MCF 10A (cell line): ENCODE measurements at regions not wholly inside any gene's neighbourhood (a gene's known extent, or its start where the extent isn't known, plus 50 kb on each side); places are given as distances from the start of the nearest gene placed in this dataset.

Experiments used
- BruUV-seq: library from RNA; stranded (reverse); fragments of 400-500 nt; replicated peaks from 2 replicates; lab custom pipeline; 2021; lab: Mats Ljungman, UMichigan
- CTCF ChIA-PET: fragments of 300-600 bp; sonication (Branson Sonifier 250); formaldehyde crosslinking; extraction: SDS; loops from one replicate; lab custom pipeline; 2021; ENCODE audit warnings: antibody characterized with exemption, inconsistent platforms; lab: Yijun Ruan, JAX
- POLR2A ChIA-PET: fragments of 300-600, 350-650 bp; sonication (Branson Sonifier 250); formaldehyde crosslinking; extraction: SDS; loops from one replicate; lab custom pipeline; 2020; ENCODE audit warnings: antibody characterized with exemption, inconsistent platforms; lab: Yijun Ruan, JAX
- DNase-seq: peaks from one replicate; pipeline ENCODE4 v3.0.0-alpha.2; 2018; ENCODE audit not compliant: unreplicated experiment
- H3K27ac Mint-ChIP-seq: one replicate; pipeline ENCODE4 v1.8.0; 2022; ENCODE audit warnings: mild to moderate bottlenecking, low read depth, mixed read lengths; ENCODE audit not compliant: unreplicated experiment
- H3K27me3 Mint-ChIP-seq: one replicate; pipeline ENCODE4 v1.8.0; 2022; ENCODE audit warnings: mixed read lengths; ENCODE audit not compliant: insufficient read depth, unreplicated experiment
- H3K36me3 Mint-ChIP-seq: one replicate; pipeline ENCODE4 v1.8.0; 2022; ENCODE audit warnings: mild to moderate bottlenecking, moderate library complexity, mixed read lengths; ENCODE audit not compliant: insufficient read depth, unreplicated experiment
- H3K4me1 Mint-ChIP-seq: one replicate; pipeline ENCODE4 v1.8.0; 2022; ENCODE audit warnings: mixed read lengths; ENCODE audit not compliant: insufficient read depth, unreplicated experiment
- H3K4me3 Mint-ChIP-seq: one replicate; pipeline ENCODE4 v1.8.0; 2022; ENCODE audit warnings: mild to moderate bottlenecking, moderate library complexity, mixed read lengths; ENCODE audit not compliant: unreplicated experiment
- H3K9me3 Mint-ChIP-seq: one replicate; pipeline ENCODE4 v1.8.0; 2022; ENCODE audit warnings: mixed read lengths; ENCODE audit not compliant: unreplicated experiment
- intact Hi-C: fragments of 100-400 bp; cut with micrococcal nuclease; formaldehyde crosslinking; loops from 2 replicates; pipeline ENCODE4 v1.14.1; 2022
- TF ChIP-seq, protein P1 (sequence below): fragments of 200-600 bp; IDR thresholded peaks from one replicate; pipeline ENCODE4 v1.8.0; 2022; ENCODE audit warnings: antibody characterized with exemption, mild to moderate bottlenecking; ENCODE audit not compliant: unreplicated experiment

DNA sequence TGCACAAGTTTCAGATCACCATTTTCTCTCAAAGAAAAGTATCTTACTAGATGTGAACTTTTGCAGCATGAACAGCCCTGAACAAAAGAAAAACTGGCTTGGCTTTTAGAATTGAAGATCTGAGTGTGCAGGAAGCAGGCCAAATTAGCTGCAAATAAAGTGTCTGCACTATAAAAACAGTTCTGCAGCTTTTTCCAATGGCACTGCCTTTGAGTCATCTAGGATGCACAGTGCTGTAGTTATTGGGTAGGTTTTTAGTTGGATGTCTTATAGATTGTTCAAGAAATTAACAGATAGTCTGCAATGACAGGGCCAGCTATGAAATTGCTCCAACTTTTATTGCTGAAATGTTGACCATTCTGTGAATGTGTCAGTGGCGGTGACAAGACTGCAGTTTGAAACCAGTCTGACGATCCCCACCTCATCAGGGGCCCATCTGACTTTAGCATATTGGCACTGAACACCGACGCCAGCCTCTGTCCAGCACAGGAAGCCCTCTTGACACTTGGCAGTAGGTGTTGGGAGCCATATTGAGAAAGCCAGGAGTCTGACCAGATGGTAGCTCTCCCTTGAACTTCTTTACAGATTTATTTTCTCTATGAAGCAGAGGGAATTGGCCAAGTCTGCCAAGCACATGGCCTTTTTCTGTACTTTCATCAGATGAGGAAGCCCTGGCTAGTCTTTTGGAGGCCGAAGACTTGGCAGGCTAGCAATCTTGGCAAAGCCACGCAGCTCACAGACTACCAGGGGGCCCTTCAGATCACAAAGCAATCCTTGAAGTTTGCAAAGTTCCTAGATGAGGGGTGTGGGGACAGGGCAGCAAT is 490.6 kb downstream of the NEBL start:
- Mint-ChIP-seq H3K36me3 (no peaks in the 10 kb centered on the region), H3K27me3 (no peaks in the 10 kb centered on the region), H3K4me3 (no peak overlapping the region), H3K9me3 (no peaks in the 10 kb centered on the region), H3K27ac (no peak overlapping the region), H3K4me1 (no peaks in the 10 kb centered on the region)
- ChIA-PET POLR2A (no interaction called here), CTCF (no interaction called here)
- no peak for DNase-seq
- TF ChIP-seq, protein P1, sequence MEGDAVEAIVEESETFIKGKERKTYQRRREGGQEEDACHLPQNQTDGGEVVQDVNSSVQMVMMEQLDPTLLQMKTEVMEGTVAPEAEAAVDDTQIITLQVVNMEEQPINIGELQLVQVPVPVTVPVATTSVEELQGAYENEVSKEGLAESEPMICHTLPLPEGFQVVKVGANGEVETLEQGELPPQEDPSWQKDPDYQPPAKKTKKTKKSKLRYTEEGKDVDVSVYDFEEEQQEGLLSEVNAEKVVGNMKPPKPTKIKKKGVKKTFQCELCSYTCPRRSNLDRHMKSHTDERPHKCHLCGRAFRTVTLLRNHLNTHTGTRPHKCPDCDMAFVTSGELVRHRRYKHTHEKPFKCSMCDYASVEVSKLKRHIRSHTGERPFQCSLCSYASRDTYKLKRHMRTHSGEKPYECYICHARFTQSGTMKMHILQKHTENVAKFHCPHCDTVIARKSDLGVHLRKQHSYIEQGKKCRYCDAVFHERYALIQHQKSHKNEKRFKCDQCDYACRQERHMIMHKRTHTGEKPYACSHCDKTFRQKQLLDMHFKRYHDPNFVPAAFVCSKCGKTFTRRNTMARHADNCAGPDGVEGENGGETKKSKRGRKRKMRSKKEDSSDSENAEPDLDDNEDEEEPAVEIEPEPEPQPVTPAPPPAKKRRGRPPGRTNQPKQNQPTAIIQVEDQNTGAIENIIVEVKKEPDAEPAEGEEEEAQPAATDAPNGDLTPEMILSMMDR, result no peak
- intact Hi-C loops, result no loop called here
- no TSS peak for BruUV-seq

DNA sequence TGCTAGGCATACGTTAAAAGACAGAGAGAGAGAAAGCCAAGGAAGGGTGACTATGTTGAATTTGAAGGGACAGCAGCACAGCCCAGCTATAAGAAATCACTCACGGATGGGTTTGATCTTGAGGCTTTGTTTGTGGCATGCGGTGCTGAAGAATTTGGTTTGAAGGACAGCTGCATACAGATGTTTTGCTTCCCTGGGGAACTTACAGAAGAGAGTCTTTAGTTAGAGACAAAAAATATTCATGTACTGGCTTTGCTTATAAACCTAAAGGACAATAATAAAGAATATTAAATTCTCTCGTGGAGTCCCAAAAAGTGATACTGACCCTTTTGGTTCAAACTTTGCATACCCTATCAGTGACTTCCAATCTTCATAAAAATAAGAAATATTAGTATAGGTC is 491.4 kb downstream of the NEBL start:
- Mint-ChIP-seq H3K4me1 (no peaks in the 10 kb centered on the region), H3K4me3 (no peak overlapping the region), H3K27me3 (no peaks in the 10 kb centered on the region), H3K9me3 (no peaks in the 10 kb centered on the region), H3K27ac (no peak overlapping the region), H3K36me3 (no peaks in the 10 kb centered on the region)
- CTCF ChIA-PET, result no interaction called here
- DNase-seq, result no peak
- TF ChIP-seq, protein P1, result no peak
- POLR2A ChIA-PET, result no interaction called here
- intact Hi-C loops, result no loop called here
- BruUV-seq, result no TSS peak

DNA sequence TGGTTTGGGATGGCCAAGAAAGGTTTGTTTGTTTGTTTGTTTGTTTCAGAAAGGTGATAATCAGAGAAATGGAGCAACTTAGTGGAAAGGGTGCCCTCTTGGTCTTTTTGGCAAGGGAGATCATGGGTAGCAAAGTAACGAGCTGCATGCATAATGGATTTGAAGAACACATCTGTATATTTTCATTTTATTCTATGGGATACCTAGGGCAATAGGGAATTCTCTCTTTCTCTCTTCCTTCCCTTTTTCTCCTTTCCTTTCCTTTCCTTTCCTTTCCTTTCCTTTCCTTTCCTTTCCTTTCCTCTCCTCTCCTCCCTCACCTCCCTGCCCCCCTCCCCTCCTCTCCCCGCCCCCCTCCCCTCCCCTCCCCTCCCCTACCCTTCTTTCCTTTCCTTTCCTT is 492.1 kb downstream of the NEBL start:
- Mint-ChIP-seq H3K36me3 (no peaks in the 10 kb centered on the region), H3K27me3 (no peaks in the 10 kb centered on the region), H3K4me1 (no peaks in the 10 kb centered on the region), H3K4me3 (no peak overlapping the region), H3K27ac (no peak overlapping the region), H3K9me3 (no peaks in the 10 kb centered on the region)
- ChIA-PET CTCF (interaction anchor here (0.6 to 1.0 kb wide), 2 partner anchors 8 to 11 kb away, joined by 3 read pairs; no protein-coding TSS in a partner anchor), POLR2A (no interaction called here)
- TF ChIP-seq, protein P1, result no peak
- DNase-seq, result no peak
- BruUV-seq, result no TSS peak
- intact Hi-C loops, result no loop called here

DNA sequence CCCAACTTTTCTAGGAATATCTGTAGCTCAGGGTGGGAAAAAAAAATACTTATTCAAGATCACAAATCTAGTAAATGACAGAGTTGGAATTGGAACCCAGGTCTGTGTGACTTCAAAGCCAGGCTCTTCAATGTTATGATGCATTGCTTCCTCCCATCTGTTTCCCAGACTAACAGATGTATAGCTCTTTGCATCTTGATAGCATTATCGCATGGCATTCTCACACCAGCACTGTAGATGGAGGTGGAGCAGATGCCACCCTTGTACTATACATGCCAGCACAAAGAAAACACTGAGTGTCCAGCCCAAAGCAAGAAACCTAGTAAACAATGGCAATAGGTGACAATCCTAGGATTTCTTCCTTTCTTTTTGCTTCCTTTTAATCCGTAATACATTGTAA is 497.3 kb downstream of the NEBL start:
- H3K27ac Mint-ChIP-seq, result no peak overlapping the region
- TF ChIP-seq, protein P1, result no peak
- DNase-seq, result no peak
- no peak overlapping the region for H3K4me3 Mint-ChIP-seq
- H3K27me3 Mint-ChIP-seq, result no peaks in the 10 kb centered on the region
- ChIA-PET CTCF (interaction anchor here (0.6 kb wide), 1 partner anchor 315 kb away, joined by 3 read pairs; no protein-coding TSS in a partner anchor), POLR2A (no interaction called here)
- H3K9me3 Mint-ChIP-seq, result no peaks in the 10 kb centered on the region
- intact Hi-C loops, result no loop called here
- no TSS peak for BruUV-seq
- no peaks in the 10 kb centered on the region for H3K4me1 Mint-ChIP-seq
- no peaks in the 10 kb centered on the region for H3K36me3 Mint-ChIP-seq
